ENCODE measurements at regions not wholly inside any gene's neighbourhood (a gene's known extent, or its start where the extent isn't known, plus 50 kb on each side); places are given as distances from the start of the nearest gene placed in this dataset.

DNA sequence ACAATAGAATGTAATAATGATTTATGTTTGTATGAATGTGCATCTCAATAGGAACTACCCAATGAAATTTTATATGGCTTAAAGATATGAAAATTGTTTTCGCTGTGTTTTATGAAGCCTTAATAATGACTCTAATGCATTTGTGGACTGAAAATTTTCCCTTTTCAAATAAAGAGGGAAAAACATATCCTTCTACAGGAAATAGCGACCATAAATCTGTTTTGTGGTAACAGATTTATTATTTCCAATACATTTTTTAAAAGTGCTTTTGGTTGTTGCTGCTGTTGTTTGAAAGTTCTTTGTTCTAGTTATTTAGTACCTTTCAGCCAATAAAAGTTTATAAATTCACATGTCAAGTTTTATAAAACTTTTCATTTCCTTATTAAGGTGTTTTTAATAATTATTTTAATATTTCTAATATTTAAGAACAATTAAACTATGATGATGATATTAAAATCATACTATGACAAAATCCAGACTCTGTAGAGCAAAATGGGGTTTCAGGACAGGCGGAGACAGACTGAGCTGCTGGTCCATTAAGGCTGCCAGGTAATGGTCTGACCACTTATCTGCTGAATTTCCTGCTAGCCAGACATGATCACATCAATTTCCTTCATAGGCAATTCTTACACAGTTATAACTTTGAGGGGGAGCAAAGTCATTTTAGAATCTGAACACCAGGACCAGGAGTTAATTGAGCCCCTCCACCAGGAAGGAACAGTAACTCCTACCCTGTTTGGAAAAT, 65.7 kb upstream of the NEUROD1 start:
- Histone ChIP-seq H3K9me3 (ENCODE audit: control insufficient read depth, insufficient read depth, low read length) (no peaks in the 10 kb centered on the region), H3K27me3 (ENCODE audit: control insufficient read depth, insufficient read depth, low read length) (no peaks in the 10 kb centered on the region), H3K4me1 (ENCODE audit: control insufficient read depth, insufficient read depth, low read length) (no peaks in the 10 kb centered on the region), H3K4me3 (ENCODE audit: low read length) (no peak overlapping the region), H3K27ac (ENCODE audit: low read length) (no peak overlapping the region), H3K36me3 (ENCODE audit: control insufficient read depth, insufficient read depth, low read length) (no peaks in the 10 kb centered on the region)
- WGBS (ENCODE audit: insufficient coverage), result 73% methylated on average over 1 of the region's 3 CpGs
- intact Hi-C loops (cut with micrococcal nuclease), result loop anchor here (10.0 kb wide), 1 partner anchor 329 kb away; no protein-coding TSS in a partner anchor
- Mint-ChIP-seq H3K27ac (no peak overlapping the region), H3K36me3 (no peaks in the 10 kb centered on the region), H3K4me3 (no peak overlapping the region), H3K4me1 (no peaks in the 10 kb centered on the region), H3K27me3 (ENCODE audit: low read depth in 2 of 2) (peaks cover 10 to 19% of the 10 kb centered on the region in 2 donors), H3K9me3 (no peaks in the 10 kb centered on the region)
- ATAC-seq (no peak), DNase-seq (no peak)
- TF ChIP-seq, protein P1, sequence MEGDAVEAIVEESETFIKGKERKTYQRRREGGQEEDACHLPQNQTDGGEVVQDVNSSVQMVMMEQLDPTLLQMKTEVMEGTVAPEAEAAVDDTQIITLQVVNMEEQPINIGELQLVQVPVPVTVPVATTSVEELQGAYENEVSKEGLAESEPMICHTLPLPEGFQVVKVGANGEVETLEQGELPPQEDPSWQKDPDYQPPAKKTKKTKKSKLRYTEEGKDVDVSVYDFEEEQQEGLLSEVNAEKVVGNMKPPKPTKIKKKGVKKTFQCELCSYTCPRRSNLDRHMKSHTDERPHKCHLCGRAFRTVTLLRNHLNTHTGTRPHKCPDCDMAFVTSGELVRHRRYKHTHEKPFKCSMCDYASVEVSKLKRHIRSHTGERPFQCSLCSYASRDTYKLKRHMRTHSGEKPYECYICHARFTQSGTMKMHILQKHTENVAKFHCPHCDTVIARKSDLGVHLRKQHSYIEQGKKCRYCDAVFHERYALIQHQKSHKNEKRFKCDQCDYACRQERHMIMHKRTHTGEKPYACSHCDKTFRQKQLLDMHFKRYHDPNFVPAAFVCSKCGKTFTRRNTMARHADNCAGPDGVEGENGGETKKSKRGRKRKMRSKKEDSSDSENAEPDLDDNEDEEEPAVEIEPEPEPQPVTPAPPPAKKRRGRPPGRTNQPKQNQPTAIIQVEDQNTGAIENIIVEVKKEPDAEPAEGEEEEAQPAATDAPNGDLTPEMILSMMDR (IDR thresholded peaks at IDR 0.05), result no peak

DNA sequence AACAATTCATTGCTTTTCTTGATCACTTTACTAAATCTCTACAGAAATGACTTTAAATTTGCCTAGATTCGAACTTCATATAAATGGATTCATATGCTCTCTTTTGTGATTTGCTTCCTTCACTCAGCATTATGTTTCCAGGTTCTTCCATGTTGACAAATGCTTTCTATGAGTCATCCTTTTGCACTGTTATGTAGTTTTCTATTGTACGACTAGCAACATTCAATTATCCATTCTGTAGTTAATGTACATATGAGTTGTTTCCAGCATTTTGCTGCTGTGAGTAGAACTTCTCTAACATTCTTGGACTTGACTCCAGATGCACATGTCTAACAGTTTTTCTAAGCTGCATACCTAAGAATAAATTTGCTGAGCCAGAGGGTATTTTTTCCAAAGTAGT, 66.5 kb upstream of the NEUROD1 start:
- Histone ChIP-seq H3K4me1 (ENCODE audit: control insufficient read depth, insufficient read depth, low read length) (no peaks in the 10 kb centered on the region), H3K27me3 (ENCODE audit: control insufficient read depth, insufficient read depth, low read length) (no peaks in the 10 kb centered on the region), H3K4me3 (ENCODE audit: low read length) (no peak overlapping the region), H3K9me3 (ENCODE audit: control insufficient read depth, insufficient read depth, low read length) (no peaks in the 10 kb centered on the region), H3K27ac (ENCODE audit: low read length) (no peak overlapping the region), H3K36me3 (ENCODE audit: control insufficient read depth, insufficient read depth, low read length) (no peaks in the 10 kb centered on the region)
- 67% methylated on average over 1 of the region's 2 CpGs for WGBS (ENCODE audit: insufficient coverage)
- Mint-ChIP-seq H3K36me3 (no peaks in the 10 kb centered on the region), H3K27ac (no peak overlapping the region), H3K4me1 (no peaks in the 10 kb centered on the region), H3K9me3 (no peaks in the 10 kb centered on the region), H3K4me3 (no peak overlapping the region), H3K27me3 (ENCODE audit: low read depth in 2 of 2) (peaks cover 10 to 19% of the 10 kb centered on the region in 2 donors)
- ATAC-seq (no peak), DNase-seq (no peak)
- TF ChIP-seq, protein P1 (IDR thresholded peaks at IDR 0.05), result no peak
- intact Hi-C loops (cut with micrococcal nuclease), result loop anchor here (10.0 kb wide), 1 partner anchor 328 kb away; no protein-coding TSS in a partner anchor

DNA sequence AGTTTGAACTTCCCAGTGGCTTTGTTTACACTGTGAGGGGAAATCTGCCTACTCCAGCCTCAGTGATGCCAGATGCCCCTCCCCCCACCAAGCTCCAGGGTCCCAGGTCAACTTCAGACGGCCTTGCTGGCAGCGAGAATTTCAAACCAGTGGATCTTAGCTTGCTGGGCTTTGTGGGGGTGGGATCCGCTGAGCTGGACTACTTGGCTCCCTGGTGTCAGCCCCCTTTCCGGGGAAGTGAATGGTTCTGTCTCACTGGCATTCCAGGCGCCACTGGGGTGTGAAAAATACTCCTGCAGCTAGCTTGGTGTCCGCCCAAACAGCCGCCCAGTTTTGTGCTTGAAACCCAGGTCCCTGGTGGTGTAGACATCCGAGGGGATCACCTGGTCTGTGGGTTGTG, 70.0 kb upstream of the NEUROD1 start:
- Mint-ChIP-seq H3K9me3 (no peaks in the 10 kb centered on the region), H3K4me3 (no peak overlapping the region), H3K4me1 (no peaks in the 10 kb centered on the region), H3K36me3 (no peaks in the 10 kb centered on the region), H3K27ac (no peak overlapping the region), H3K27me3 (ENCODE audit: low read depth in 2 of 2) (peaks cover 12 to 25% of the 10 kb centered on the region in 2 donors)
- no peaks in the 10 kb centered on the region for H3K36me3 ChIP-seq (ENCODE audit: control insufficient read depth, insufficient read depth, low read length)
- TF ChIP-seq, protein P1 (IDR thresholded peaks at IDR 0.05), result no peak
- no peaks in the 10 kb centered on the region for H3K9me3 ChIP-seq (ENCODE audit: control insufficient read depth, insufficient read depth, low read length)
- ATAC-seq, result no peak
- no peaks in the 10 kb centered on the region for H3K27me3 ChIP-seq (ENCODE audit: control insufficient read depth, insufficient read depth, low read length)
- H3K27ac ChIP-seq (ENCODE audit: low read length), result no peak overlapping the region
- intact Hi-C loops (cut with micrococcal nuclease), result no loop called here
- no peaks in the 10 kb centered on the region for H3K4me1 ChIP-seq (ENCODE audit: control insufficient read depth, insufficient read depth, low read length)
- WGBS (ENCODE audit: insufficient coverage), result 78% methylated on average over 8 of the region's 8 CpGs
- no peak overlapping the region for H3K4me3 ChIP-seq (ENCODE audit: low read length)
- no peak for DNase-seq

Measured in natural killer cell (primary cell).